K562 (cell line): ENCODE measurements at regions not wholly inside any gene's neighbourhood (a gene's known extent, or its start where the extent isn't known, plus 50 kb on each side); places are given as distances from the start of the nearest gene placed in this dataset.

Source experiments
- ATAC-seq: fragments of 200-7000 bp; cut with Tn5 transposase; 3 replicates; pipeline ENCODE4 v1.9.1; 2020; ENCODE audit warnings: moderate library complexity
- BruUV-seq: library from RNA; stranded (reverse); fragments of 400-500 nt; replicated peaks from 2 replicates; lab custom pipeline; 2021; lab: Mats Ljungman, UMichigan
- CTCF ChIA-PET: fragments of 300-600 bp; formaldehyde crosslinking; extraction: SDS; loops from one replicate; lab custom pipeline; 2021; ENCODE audit warnings: low intra/inter-chr PET ratio; lab: Yijun Ruan, JAX
- POLR2A ChIA-PET: fragments of 300-600, 350-650 bp; sonication (Branson Sonifier 250); formaldehyde crosslinking; extraction: SDS; loops from one replicate; lab custom pipeline; 2021; ENCODE audit warnings: antibody characterized with exemption, inconsistent platforms; lab: Yijun Ruan, JAX
- DNase-seq, 4 experiments: peaks; one replicate each; pipeline versions ENCODE4 v3.0.0 to v3.0.0-alpha.2; 2011 to 2018; ENCODE audit warnings: low spot score in 3 of 4, mixed read lengths in 3 of 4; ENCODE audit errors: extremely low read depth in 1 of 4
- FAIRE-seq: peaks from 2 replicates; lab custom pipeline; 2011; peaks lifted over from hg19 to GRCh38; lab: Jason Lieb, UNC
- H2AFZ ChIP-seq: 2 replicates; pipeline ENCODE4 v1.6.0; 2011; ENCODE audit warnings: low read depth, low read length, control low read depth, inconsistent platforms
- H3K27ac ChIP-seq: fragments of 200-600 bp; 3 replicates; pipeline ENCODE4 v1.8.0; 2011; ENCODE audit warnings: low read depth, mild to moderate bottlenecking, control low read depth, inconsistent platforms, low read length, moderate library complexity, mixed read lengths; ENCODE audit errors: extremely low read depth
- H3K27me3 ChIP-seq, 2 experiments: fragments of 300-600 bp in 1 of 2; 2 replicates in 1 of 2; 3 replicates in 1 of 2; pipeline versions ENCODE4 v1.6.0 to v1.8.0; 2011; ENCODE audit warnings: inconsistent platforms in 2 of 2, low read length in 2 of 2, mild to moderate bottlenecking in 1 of 2, mixed read lengths in 1 of 2, moderate library complexity in 1 of 2; ENCODE audit not compliant: control insufficient read depth in 2 of 2, insufficient read depth in 2 of 2
- H3K36me3 ChIP-seq: fragments of 300-600 bp; 3 replicates; pipeline ENCODE4 v1.8.0; 2011; ENCODE audit warnings: mild to moderate bottlenecking, low read length, inconsistent platforms; ENCODE audit not compliant: control insufficient read depth, insufficient read depth
- H3K4me1 ChIP-seq, 2 experiments: fragments of 200-600 bp in 1 of 2; replicated peaks in 1 of 2; 2 replicates in 1 of 2; 3 replicates in 1 of 2; pipeline versions ENCODE4 v1.5.1 to v1.8.0; 2011; ENCODE audit warnings: inconsistent platforms in 2 of 2, low read length in 2 of 2, mild to moderate bottlenecking in 1 of 2, mixed read lengths in 1 of 2, moderate library complexity in 1 of 2; ENCODE audit not compliant: control insufficient read depth in 2 of 2, insufficient read depth in 2 of 2
- H3K4me2 ChIP-seq: 2 replicates; pipeline ENCODE4 v1.6.1; 2011; ENCODE audit warnings: low read length, control low read depth, inconsistent platforms, mixed read lengths; ENCODE audit not compliant: insufficient read depth
- H3K4me3 ChIP-seq: fragments of 200-600 bp; sonication (generic), shearing (Covaris generic); 2 replicates; pipeline ENCODE4 v1.5.1; 2016; ENCODE audit warnings: control low read depth, inconsistent platforms
- H3K79me2 ChIP-seq: fragments of 200-600 bp; 3 replicates; pipeline ENCODE4 v1.8.0; 2011; ENCODE audit warnings: low read length, inconsistent platforms; ENCODE audit not compliant: control insufficient read depth, insufficient read depth
- H3K9ac ChIP-seq, 2 experiments: 2 replicates each; pipeline versions ENCODE4 v1.6.0 to v1.6.1; 2011; ENCODE audit warnings: low read depth in 2 of 2, low read length in 2 of 2, control low read depth in 1 of 2, inconsistent platforms in 1 of 2, mild to moderate bottlenecking in 1 of 2, mixed read lengths in 1 of 2; ENCODE audit not compliant: insufficient read depth in 1 of 2
- H3K9me1 ChIP-seq: one replicate; pipeline ENCODE4 v1.6.0; 2011; ENCODE audit warnings: inconsistent platforms, mild to moderate bottlenecking, low read length, moderate library complexity; ENCODE audit not compliant: control insufficient read depth, insufficient read depth
- H3K9me3 ChIP-seq: replicated peaks from 2 replicates; pipeline ENCODE4 v1.5.1; 2011; ENCODE audit warnings: low read depth, low read length, inconsistent platforms; ENCODE audit not compliant: control insufficient read depth, insufficient read depth
- H4K20me1 ChIP-seq: replicated peaks from 2 replicates; pipeline ENCODE4 v1.6.1; 2011; ENCODE audit warnings: low read length, inconsistent platforms, mixed read lengths; ENCODE audit not compliant: control insufficient read depth, insufficient read depth
- HDAC8 ChIP-seq: fragments of 450-650 bp; IDR thresholded peaks from 2 replicates; pipeline ENCODE4 v1.6.1; 2016; ENCODE audit warnings: mild to moderate bottlenecking, missing genetic modification characterization, moderate library complexity, missing compliant biosample characterization
- PCBP1 ChIP-seq: fragments of 200-400 bp; formaldehyde crosslinking; IDR thresholded peaks from 2 replicates; pipeline ENCODE4 v1.6.1; 2018; ENCODE audit warnings: mild to moderate bottlenecking, low read depth, low read length; ENCODE audit not compliant: poor library complexity, severe bottlenecking
- POU5F1 ChIP-seq: fragments of 150-350 bp; IDR thresholded peaks from 2 replicates; pipeline ENCODE4 v1.6.1; 2014; ENCODE audit warnings: borderline replicate concordance, low read length, low read depth, mild to moderate bottlenecking; ENCODE audit not compliant: partially characterized antibody
- TRIM28 ChIP-seq: fragments of 450-650 bp; IDR thresholded peaks from 2 replicates; pipeline ENCODE4 v1.6.1; 2017
- ZBTB26 ChIP-seq: fragments of 450-650 bp; formaldehyde crosslinking; IDR thresholded peaks from 2 replicates; pipeline ENCODE4 v1.4.0; 2022; ENCODE audit warnings: missing genetic modification characterization
- ZNF668 ChIP-seq: fragments of 250-450 bp; sonication (Bioruptor Pico); IDR thresholded peaks from 2 replicates; pipeline ENCODE4 v1.8.0; 2022; ENCODE audit warnings: mild to moderate bottlenecking, inconsistent platforms
- WGBS: fragments of 100-300 bp; shearing (Covaris generic); methylation state at CpG from one replicate; pipeline ENCODE4 v1.1.6; 2016; ENCODE audit warnings: low coverage, mixed read lengths; ENCODE audit not compliant: insufficient coverage; ENCODE audit errors: missing lambda C conversion rate; 5-methylcytosine and 5-hydroxymethylcytosine counted together
- in situ Hi-C: fragments of 300-500 bp; cut with MboI; formaldehyde crosslinking; loops from 4 replicates; pipeline ENCODE4 v1.15.0; 2018; ENCODE audit warnings: inconsistent platforms, mixed read lengths
- intact Hi-C: fragments of 100-400 bp; cut with micrococcal nuclease; formaldehyde crosslinking; loops from 2 replicates; pipeline ENCODE4 v1.14.2; 2022

- POLR2A ChIA-PET: no interaction called here
- H4K20me1 ChIP-seq: no peaks in the 10 kb centered on the region
- intact Hi-C loops: no loop called here
Measured at GRCh38 chr2:187971893-187972292, 319.8 kb upstream of the GULP1 start.

More at GRCh38 chr2:187971893-187972292, 319.8 kb upstream of the GULP1 start:
- no peak for DNase-seq
- Histone ChIP-seq H3K79me2 (no peaks in the 10 kb centered on the region), H3K36me3 (no peaks in the 10 kb centered on the region), H3K9me1 (no peaks in the 10 kb centered on the region), H3K4me2 (no peak overlapping the region), H2AFZ (no peak overlapping the region), H3K4me1 (no peaks in the 10 kb centered on the region), H3K9me3 (no peaks in the 10 kb centered on the region), H3K9ac (no peak overlapping the region), H3K27me3 (no peaks in the 10 kb centered on the region), H3K27ac (no peak overlapping the region), H3K4me3 (no peak overlapping the region)
- CTCF ChIA-PET: no interaction called here
- no TSS peak for BruUV-seq
- in situ Hi-C loops: no loop called here
- no peak for ATAC-seq
- 10% methylated on average over 1 of the region's 1 CpG for WGBS
- TF ChIP-seq ZBTB26 (CRISPR knock-in tag): no peak
- TF ChIP-seq TRIM28: no peak
- no peak for TF ChIP-seq ZNF668 (CRISPR knock-in tag)
- no peak for TF ChIP-seq POU5F1
- no peak for TF ChIP-seq PCBP1
- no peak for TF ChIP-seq HDAC8 (tag)
- FAIRE-seq: no peak
